ENCODE measurements at regions not wholly inside any gene's neighbourhood (a gene's known extent, or its start where the extent isn't known, plus 50 kb on each side); places are given as distances from the start of the nearest gene placed in this dataset.

GRCh38 chr4:94063084-94063483, 144.6 kb upstream of the SMARCAD1 start (continued):
- no peak for TF ChIP-seq ZBTB33 (IDR thresholded peaks at IDR 0.05; ENCODE audit: extremely low read depth, insufficient replicate concordance, low read length)
- TF ChIP-seq ATF3 (IDR thresholded peaks at IDR 0.05), result no peak

- CTCF ChIA-PET, result no interaction called here
- Histone ChIP-seq H3K36me3 (ENCODE audit: control insufficient read depth in 1 of 2, insufficient read depth in 2 of 2, low read length in 2 of 2) (no peaks in the 10 kb centered on the region), H3K79me2 (ENCODE audit: insufficient read depth, low read length) (no peaks in the 10 kb centered on the region), H3K27ac (ENCODE audit: low read depth, low read length) (no peak overlapping the region), H3K4me2 (ENCODE audit: low read length) (no peak overlapping the region), H3K9me3 (ENCODE audit: control insufficient read depth in 1 of 2, insufficient read depth in 1 of 2, low read depth in 1 of 2, low read length in 2 of 2) (no peaks in the 10 kb centered on the region), H4K20me1 (ENCODE audit: insufficient read depth) (no peaks in the 10 kb centered on the region), H3K9ac (ENCODE audit: low read length) (no peak overlapping the region), H3K4me1 (ENCODE audit: control insufficient read depth in 1 of 2, insufficient read depth in 2 of 2, low read length in 2 of 2) (no peaks in the 10 kb centered on the region), H2AFZ (ENCODE audit: low read depth, low read length, poor library complexity, severe bottlenecking) (no peak overlapping the region), H3K9me2 (ENCODE audit: insufficient read depth) (no peaks in the 10 kb centered on the region), H3K27me3 (ENCODE audit: insufficient read depth, low read length) (no peaks in the 10 kb centered on the region), H3K4me3 (replicated peaks in 1 of 2; ENCODE audit: low read depth in 1 of 2, low read length in 2 of 2) (no peak overlapping the region)
- no peak for DNase-seq (ENCODE audit: low read depth, low spot score)
- POLR2A ChIA-PET, result no interaction called here
- no TSS peak for BruUV-seq (replicated peaks)
- no peak for ATAC-seq
- RAD21 ChIA-PET (ENCODE audit: low non-redundant PET in 1 of 2, low total read pairs in 2 of 2, uncharacterized antibody in 2 of 2, unreplicated experiment in 2 of 2), result no interaction called here
- TF ChIP-seq POLR2A (IDR thresholded peaks at IDR 0.05; ENCODE audit: borderline replicate concordance, extremely low read depth, insufficient read depth, insufficient read length) (no peak), ZFX (IDR thresholded peaks at IDR 0.05) (no peak), CTCF (IDR thresholded peaks at IDR 0.05 in 2 of 3, conservative IDR thresholded peaks at IDR 0.05 in 1 of 3; ENCODE audit: borderline replicate concordance in 1 of 3, insufficient read depth in 1 of 3, low read depth in 2 of 3, low read length in 2 of 3) (no peak), EZH2 (IDR thresholded peaks at IDR 0.05) (no peak), POLR2AphosphoS5 (IDR thresholded peaks at IDR 0.05; ENCODE audit: low read depth, low read length) (no peak), ATF3 (IDR thresholded peaks at IDR 0.05) (no peak), SP1 (IDR thresholded peaks at IDR 0.05; ENCODE audit: low read depth) (no peak), EZH2phosphoT487 (IDR thresholded peaks at IDR 0.05; ENCODE audit: borderline replicate concordance) (no peak), REST (IDR thresholded peaks at IDR 0.05; ENCODE audit: low read depth) (no peak), FOSL1 (IDR thresholded peaks at IDR 0.05; ENCODE audit: low read depth) (no peak), RAD21 (IDR thresholded peaks at IDR 0.05; ENCODE audit: low read depth) (no peak), JUND (IDR thresholded peaks at IDR 0.05) (no peak), CEBPB (IDR thresholded peaks at IDR 0.05; ENCODE audit: low read depth) (no peak), SRF (IDR thresholded peaks at IDR 0.05; ENCODE audit: low read depth) (no peak), EGR1 (IDR thresholded peaks at IDR 0.05; ENCODE audit: low read depth) (no peak)
- intact Hi-C loops (cut with micrococcal nuclease), result no loop called here
Measured at GRCh38 chr4:94068753-94069719, 138.6 kb upstream of the SMARCAD1 start.

All from HCT116 (cell line).